Ishikawa (cell line): ENCODE measurements at regions not wholly inside any gene's neighbourhood (a gene's known extent, or its start where the extent isn't known, plus 50 kb on each side); places are given as distances from the start of the nearest gene placed in this dataset.

Source experiments
- CREB1 ChIP-seq: IDR thresholded peaks from 2 replicates; pipeline ENCODE4 v1.6.1; 2012; ENCODE audit warnings: low read depth
- EGR1 ChIP-seq: IDR thresholded peaks from 2 replicates; pipeline ENCODE4 v1.6.1; 2012
- EP300 ChIP-seq: IDR thresholded peaks from 2 replicates; pipeline ENCODE4 v1.6.1; 2012; ENCODE audit warnings: borderline replicate concordance
- FOXM1 ChIP-seq: IDR thresholded peaks from 2 replicates; pipeline ENCODE4 v1.6.1; 2012; ENCODE audit warnings: low read depth, borderline replicate concordance
- RAD21 ChIP-seq: IDR thresholded peaks from 2 replicates; pipeline ENCODE4 v1.6.1; 2012; ENCODE audit warnings: low read depth
- TCF12 ChIP-seq: IDR thresholded peaks from 2 replicates; pipeline ENCODE4 v1.6.1; 2012; ENCODE audit warnings: low read depth
- TEAD4 ChIP-seq: IDR thresholded peaks from 2 replicates; pipeline ENCODE4 v1.6.1; 2012
- USF1 ChIP-seq: IDR thresholded peaks from 2 replicates; pipeline ENCODE4 v1.6.1; 2012

- TF ChIP-seq CREB1 (no peak), TEAD4 (no peak), EGR1 (no peak), FOXM1 (no peak), TCF12 (no peak), EP300 (no peak), RAD21 (no peak), USF1 (no peak)
These were observed 913.9 kb downstream of the FSTL5 start for GRCh38 chr4:161249779-161250440.
